Left lung (tissue), 4 donors: ENCODE measurements at regions not wholly inside any gene's neighbourhood (a gene's known extent, or its start where the extent isn't known, plus 50 kb on each side); places are given as distances from the start of the nearest gene placed in this dataset.

Source experiments
- ATAC-seq: fragments of 200-7000 bp; cut with Tn5 transposase; one replicate; pipeline ENCODE4 v1.9.1; 2020; ENCODE audit warnings: moderate library complexity
- DNase-seq, 4 donors: peaks; one replicate each; pipeline ENCODE4 v3.0.0-alpha.2; 2013 to 2020
- H3K27ac ChIP-seq, 2 donors: fragments of 200-600 bp; sonication (generic) in 1 of 2; one replicate each; pipeline versions ENCODE4 v1.5.0 to v1.8.0; 2020 to 2021
- H3K27me3 ChIP-seq, 2 donors: fragments of 200-600 bp; sonication (generic) in 1 of 2; one replicate each; pipeline versions ENCODE4 v1.5.0 to v1.8.0; 2020 to 2021
- H3K36me3 ChIP-seq, 2 donors: fragments of 200-600 bp; sonication (generic) in 1 of 2; one replicate each; pipeline versions ENCODE4 v1.5.0 to v1.8.0; 2020 to 2021
- H3K4me1 ChIP-seq, 2 donors: fragments of 200-600 bp; one replicate each; pipeline ENCODE4 v1.8.0; 2021
- H3K4me3 ChIP-seq, 2 donors: fragments of 200-600 bp; sonication (generic) in 1 of 2; one replicate each; pipeline versions ENCODE4 v1.5.0 to v1.8.0; 2020 to 2021; ENCODE audit warnings: mild to moderate bottlenecking in 1 of 2
- H3K9me3 ChIP-seq, 2 donors: fragments of 200-600 bp; sonication (generic) in 1 of 2; one replicate each; pipeline versions ENCODE4 v1.5.0 to v1.8.0; 2020 to 2021
- CTCF ChIP-seq, 2 donors: fragments of 200-600 bp; sonication (generic) in 1 of 2; IDR thresholded peaks; one replicate each; pipeline versions ENCODE4 v1.5.0 to v1.8.0; 2021; ENCODE audit warnings: antibody characterized with exemption in 2 of 2
- intact Hi-C, 2 donors: fragments of 100-400 bp; cut with DNase I; formaldehyde crosslinking; loops; one replicate each; pipeline versions ENCODE4 v1.11.2 to v1.14.2; 2022
- donor health status: DM: no; HTN: yes; CAD: no.
- donor health status: DM: no; HTN: no; CAD: no.

- intact Hi-C loops = no loop called here
- Histone ChIP-seq H3K4me3 (no peak overlapping the region), H3K27ac (no peak overlapping the region), H3K27me3 (no peaks in the 10 kb centered on the region), H3K36me3 (no peaks in the 10 kb centered on the region), H3K9me3 (peaks cover 0 to 6% of the 10 kb centered on the region in 2 donors), H3K4me1 (no peaks in the 10 kb centered on the region)
- no peak for DNase-seq
- ATAC-seq = no peak
- no peak for TF ChIP-seq CTCF (IDR thresholded peaks at IDR 0.05)
Measured at GRCh38 chr11:23429569-23429968, 569.3 kb upstream of the CCDC179 start.

GRCh38 chr11:23453522-23453921 lies 593.2 kb upstream of the CCDC179 start:
- no peaks in the 10 kb centered on the region for H3K27me3 ChIP-seq

GRCh38 chr11:23455321-23455891 lies 595.1 kb upstream of the CCDC179 start:
- intact Hi-C loops = no loop called here
- no peaks in the 10 kb centered on the region for H3K4me1 ChIP-seq
- no peak for ATAC-seq
- peaks cover 0 to under 1% of the 10 kb centered on the region in 2 donors for H3K9me3 ChIP-seq
- no peaks in the 10 kb centered on the region for H3K27me3 ChIP-seq
- no peaks in the 10 kb centered on the region for H3K36me3 ChIP-seq
- no peak for TF ChIP-seq CTCF (IDR thresholded peaks at IDR 0.05)
- no peak overlapping the region for H3K27ac ChIP-seq
- H3K4me3 ChIP-seq = no peak overlapping the region
- no peak for DNase-seq

More at GRCh38 chr11:23453522-23453921, 593.2 kb upstream of the CCDC179 start:
- TF ChIP-seq CTCF (IDR thresholded peaks at IDR 0.05) = no peak
- ATAC-seq (no peak), DNase-seq (no peak)
- Histone ChIP-seq H3K4me1 (no peaks in the 10 kb centered on the region), H3K27ac (no peak overlapping the region), H3K4me3 (no peak overlapping the region), H3K36me3 (no peaks in the 10 kb centered on the region), H3K9me3 (peaks cover 0 to 5% of the 10 kb centered on the region in 2 donors)
- intact Hi-C loops = no loop called here

GRCh38 chr11:23457641-23458040 lies 597.4 kb upstream of the CCDC179 start:
- no peaks in the 10 kb centered on the region for H3K27me3 ChIP-seq

GRCh38 chr11:23471878-23472277 lies 611.6 kb upstream of the CCDC179 start:
- DNase-seq = no peak
- no peak for ATAC-seq
- H3K27ac ChIP-seq = no peak overlapping the region
- no peaks in the 10 kb centered on the region for H3K4me1 ChIP-seq
- no peak overlapping the region for H3K4me3 ChIP-seq
- H3K27me3 ChIP-seq = no peaks in the 10 kb centered on the region
- no peaks in the 10 kb centered on the region for H3K36me3 ChIP-seq
- intact Hi-C loops = no loop called here
- no peak for TF ChIP-seq CTCF (IDR thresholded peaks at IDR 0.05)
- no peaks in the 10 kb centered on the region for H3K9me3 ChIP-seq

More at GRCh38 chr11:23457641-23458040, 597.4 kb upstream of the CCDC179 start:
- H3K27ac ChIP-seq = no peak overlapping the region
- no peak overlapping the region for H3K4me3 ChIP-seq
- DNase-seq (no peak), ATAC-seq (no peak)
- H3K4me1 ChIP-seq = no peaks in the 10 kb centered on the region
- intact Hi-C loops = no loop called here
- H3K9me3 ChIP-seq = no peaks in the 10 kb centered on the region
- no peak for TF ChIP-seq CTCF (IDR thresholded peaks at IDR 0.05)
- H3K36me3 ChIP-seq = no peaks in the 10 kb centered on the region
